ENCODE measurements at regions not wholly inside any gene's neighbourhood (a gene's known extent, or its start where the extent isn't known, plus 50 kb on each side); places are given as distances from the start of the nearest gene placed in this dataset.
A peak's percentile ranks its signal among the peaks of the same experiment; 100 is the strongest.

GRCh38 chr10:28744069-28744768 is 66.9 kb downstream of the BAMBI start (continued):
- TF ChIP-seq CREB5 (CRISPR knock-in tag; IDR thresholded peaks at IDR 0.05) (no peak), DNMT1 (IDR thresholded peaks at IDR 0.05) (no peak), ZNF79 (CRISPR knock-in tag; IDR thresholded peaks at IDR 0.05; ENCODE audit: low read depth) (no peak), NR2C2 (CRISPR knock-in tag; IDR thresholded peaks at IDR 0.05) (no peak), NR2C2 (tag; IDR thresholded peaks at IDR 0.05) (no peak), MCM5 (IDR thresholded peaks at IDR 0.05; ENCODE audit: low read depth) (no peak), NFIC (IDR thresholded peaks at IDR 0.05) (no peak), PHF20 (IDR thresholded peaks at IDR 0.05; ENCODE audit: partially characterized antibody) (no peak), KLF1 (tag; IDR thresholded peaks at IDR 0.05) (no peak), ZNF583 (CRISPR knock-in tag; IDR thresholded peaks at IDR 0.05) (no peak), ZNF24 (IDR thresholded peaks at IDR 0.05) (peak; percentile 86), SPI1 (IDR thresholded peaks at IDR 0.05; ENCODE audit: borderline replicate concordance, low read depth, low read length) (0 out of 2 replicates have a peak, but pooled peaks have one; percentile 14), FOXM1 (IDR thresholded peaks at IDR 0.05; ENCODE audit: low read depth) (no peak), FOXM1 (CRISPR knock-in tag; IDR thresholded peaks at IDR 0.05; ENCODE audit: low read depth) (no peak), BCOR (IDR thresholded peaks at IDR 0.05) (0 out of 2 replicates have a peak, but pooled peaks have one; percentile 16), ZNF586 (CRISPR knock-in tag; conservative IDR thresholded peaks at IDR 0.05) (no peak), PHTF2 (CRISPR knock-in tag; IDR thresholded peaks at IDR 0.05) (no peak), DMBX1 (CRISPR knock-in tag; IDR thresholded peaks at IDR 0.05; ENCODE audit: borderline replicate concordance) (no peak), ZC3H4 (CRISPR knock-in tag; IDR thresholded peaks at IDR 0.05; ENCODE audit: borderline replicate concordance) (no peak), NFRKB (IDR thresholded peaks at IDR 0.05; ENCODE audit: low read depth) (no peak), NR1H2 (CRISPR knock-in tag; IDR thresholded peaks at IDR 0.05) (no peak), PTTG1 (tag; IDR thresholded peaks at IDR 0.05; ENCODE audit: low read depth) (no peak), ZKSCAN1 (IDR thresholded peaks at IDR 0.05; ENCODE audit: low read depth, low read length) (no peak), RFX1 (IDR thresholded peaks at IDR 0.05) (no peak), RAD21 (CRISPR knock-in tag; conservative IDR thresholded peaks at IDR 0.05 in 1 of 2, IDR thresholded peaks at IDR 0.05 in 1 of 2) (peak; percentile 8 to 42; a peak in 2 of 4 replicates)
- TF ChIP-seq, protein P1, sequence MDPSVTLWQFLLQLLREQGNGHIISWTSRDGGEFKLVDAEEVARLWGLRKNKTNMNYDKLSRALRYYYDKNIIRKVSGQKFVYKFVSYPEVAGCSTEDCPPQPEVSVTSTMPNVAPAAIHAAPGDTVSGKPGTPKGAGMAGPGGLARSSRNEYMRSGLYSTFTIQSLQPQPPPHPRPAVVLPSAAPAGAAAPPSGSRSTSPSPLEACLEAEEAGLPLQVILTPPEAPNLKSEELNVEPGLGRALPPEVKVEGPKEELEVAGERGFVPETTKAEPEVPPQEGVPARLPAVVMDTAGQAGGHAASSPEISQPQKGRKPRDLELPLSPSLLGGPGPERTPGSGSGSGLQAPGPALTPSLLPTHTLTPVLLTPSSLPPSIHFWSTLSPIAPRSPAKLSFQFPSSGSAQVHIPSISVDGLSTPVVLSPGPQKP (CRISPR knock-in tag; IDR thresholded peaks at IDR 0.05): no peak
